ENCODE measurements at regions not wholly inside any gene's neighbourhood (a gene's known extent, or its start where the extent isn't known, plus 50 kb on each side); places are given as distances from the start of the nearest gene placed in this dataset.
"Not testable (repeated sequence)": the region's sequence is repeated elsewhere in the genome, so short reads cannot be mapped to it uniquely, and the experiment has no call there.

- H3K27ac Mint-ChIP-seq = no peak overlapping the region
- H3K27me3 Mint-ChIP-seq (ENCODE audit: low read depth, poor library complexity) = peaks cover 6% of the 10 kb centered on the region
- H3K4me3 Mint-ChIP-seq = no peak overlapping the region
- peaks cover 19% of the 10 kb centered on the region for H3K9me3 Mint-ChIP-seq
- no peak for DNase-seq
- TF ChIP-seq CTCF (IDR thresholded peaks at IDR 0.05) = no peak
- H3K4me1 Mint-ChIP-seq = peaks cover 16% of the 10 kb centered on the region
- H3K36me3 Mint-ChIP-seq (ENCODE audit: low read depth) = no peaks in the 10 kb centered on the region
Measured at GRCh38 chr9:90198956-90199355, 443.7 kb downstream of the DIRAS2 start.

GRCh38 chr9:90201766-90202165, 440.9 kb downstream of the DIRAS2 start:
- peaks cover 12% of the 10 kb centered on the region for H3K27me3 Mint-ChIP-seq (ENCODE audit: low read depth, poor library complexity)

GRCh38 chr9:90204128-90204831, 438.3 kb downstream of the DIRAS2 start:
- H3K4me1 Mint-ChIP-seq = peaks cover 16% of the 10 kb centered on the region
- DNase-seq = no peak
- H3K36me3 Mint-ChIP-seq (ENCODE audit: low read depth) = no peaks in the 10 kb centered on the region
- no peak for TF ChIP-seq CTCF (IDR thresholded peaks at IDR 0.05)
- no peak overlapping the region for H3K4me3 Mint-ChIP-seq
- peaks cover 14% of the 10 kb centered on the region for H3K27me3 Mint-ChIP-seq (ENCODE audit: low read depth, poor library complexity)
- no peak overlapping the region for H3K27ac Mint-ChIP-seq
- H3K9me3 Mint-ChIP-seq = peaks cover 14% of the 10 kb centered on the region

More at GRCh38 chr9:90201766-90202165, 440.9 kb downstream of the DIRAS2 start:
- TF ChIP-seq CTCF (IDR thresholded peaks at IDR 0.05) = no peak
- no peak overlapping the region for H3K27ac Mint-ChIP-seq
- H3K36me3 Mint-ChIP-seq (ENCODE audit: low read depth) = no peaks in the 10 kb centered on the region
- peaks cover 11% of the 10 kb centered on the region for H3K9me3 Mint-ChIP-seq
- DNase-seq = no peak
- peaks cover 16% of the 10 kb centered on the region for H3K4me1 Mint-ChIP-seq
- no peak overlapping the region for H3K4me3 Mint-ChIP-seq

- H3K4me1 Mint-ChIP-seq; DNase-seq; H3K4me3 Mint-ChIP-seq; H3K36me3 Mint-ChIP-seq (ENCODE audit: low read depth); H3K27ac Mint-ChIP-seq: not testable (repeated sequence)
- Mint-ChIP-seq H3K9me3 (peaks cover 13% of the 10 kb centered on the region), H3K27me3 (ENCODE audit: low read depth, poor library complexity) (peaks cover 10% of the 10 kb centered on the region)
Measured at GRCh38 chr9:90213045-90213444, 429.6 kb downstream of the DIRAS2 start.

- H3K9me3 Mint-ChIP-seq = peaks cover 5% of the 10 kb centered on the region
- H3K27me3 Mint-ChIP-seq (ENCODE audit: low read depth, poor library complexity) = peaks cover 25% of the 10 kb centered on the region
- H3K4me3 Mint-ChIP-seq = peak overlapping the region; percentile 74
- TF ChIP-seq CTCF (IDR thresholded peaks at IDR 0.05) = peak; percentile 55
- peaks cover 15% of the 10 kb centered on the region for H3K4me1 Mint-ChIP-seq
- H3K27ac Mint-ChIP-seq = no peak overlapping the region
- no peaks in the 10 kb centered on the region for H3K36me3 Mint-ChIP-seq (ENCODE audit: low read depth)
- peak; percentile 61 for DNase-seq
Measured at GRCh38 chr9:90219548-90220118, 423.0 kb downstream of the DIRAS2 start.

- H3K27me3 Mint-ChIP-seq (ENCODE audit: low read depth, poor library complexity) = peaks cover 19% of the 10 kb centered on the region
- not testable (repeated sequence) for H3K4me3 Mint-ChIP-seq; H3K36me3 Mint-ChIP-seq (ENCODE audit: low read depth); H3K27ac Mint-ChIP-seq; H3K9me3 Mint-ChIP-seq; DNase-seq
- H3K4me1 Mint-ChIP-seq = peaks cover 17% of the 10 kb centered on the region
Measured at GRCh38 chr9:90221899-90222298, 420.7 kb downstream of the DIRAS2 start.

GRCh38 chr9:90226839-90227338, 415.7 kb downstream of the DIRAS2 start:
- peaks cover 12% of the 10 kb centered on the region for H3K4me1 Mint-ChIP-seq
- peak; percentile 72 for TF ChIP-seq CTCF (IDR thresholded peaks at IDR 0.05)
- not testable (repeated sequence) for H3K4me3 Mint-ChIP-seq; H3K9me3 Mint-ChIP-seq; H3K27me3 Mint-ChIP-seq (ENCODE audit: low read depth, poor library complexity); H3K27ac Mint-ChIP-seq; H3K36me3 Mint-ChIP-seq (ENCODE audit: low read depth)
- DNase-seq = peak; percentile 62

- not testable (repeated sequence) for DNase-seq; H3K4me3 Mint-ChIP-seq; H3K9me3 Mint-ChIP-seq; H3K27me3 Mint-ChIP-seq (ENCODE audit: low read depth, poor library complexity); H3K4me1 Mint-ChIP-seq; H3K27ac Mint-ChIP-seq; H3K36me3 Mint-ChIP-seq (ENCODE audit: low read depth)
Measured at GRCh38 chr9:90233081-90233480, 409.5 kb downstream of the DIRAS2 start.
